Neural cell (in vitro differentiated cells): ENCODE measurements at regions not wholly inside any gene's neighbourhood (a gene's known extent, or its start where the extent isn't known, plus 50 kb on each side); places are given as distances from the start of the nearest gene placed in this dataset.

Source experiments
- H2AFZ ChIP-seq: fragments of 200-600, 300-800 bp; sonication (generic), shearing (Covaris generic); 2 replicates; pipeline ENCODE4 v1.6.0; 2014; ENCODE audit warnings: low read depth, mild to moderate bottlenecking, antibody characterized with exemption, low read length, moderate library complexity
- H3F3A ChIP-seq: fragments of 200-600 bp; shearing (Covaris generic); 2 replicates; pipeline ENCODE4 v1.6.1; 2016; ENCODE audit warnings: mild to moderate bottlenecking, moderate library complexity, mixed read lengths, antibody characterized with exemption, low read length; ENCODE audit not compliant: insufficient read depth, poor library complexity, severe bottlenecking
- H3K27ac ChIP-seq: fragments of 200-600, 300-800 bp; sonication (generic), shearing (Covaris generic); 2 replicates; pipeline ENCODE4 v1.5.1; 2014; ENCODE audit warnings: mild to moderate bottlenecking, low read length, moderate library complexity
- H3K27me3 ChIP-seq: fragments of 300-800, 200-600 bp; sonication (generic), shearing (Covaris generic); 2 replicates; pipeline ENCODE4 v1.6.0; 2014; ENCODE audit warnings: mild to moderate bottlenecking, low read depth, low read length, moderate library complexity; ENCODE audit not compliant: insufficient read depth
- H3K36me3 ChIP-seq: fragments of 300-800, 200-600 bp; sonication (generic), shearing (Covaris generic); 2 replicates; pipeline ENCODE4 v1.5.1; 2014; ENCODE audit warnings: mild to moderate bottlenecking, antibody characterized with exemption, low read length, moderate library complexity; ENCODE audit not compliant: insufficient read depth
- H3K4me2 ChIP-seq: fragments of 300-800, 200-600 bp; sonication (generic), shearing (Covaris generic); 2 replicates; pipeline ENCODE4 v1.6.0; 2014; ENCODE audit warnings: mild to moderate bottlenecking, low read length
- H3K4me3 ChIP-seq: fragments of 300-800, 200-600 bp; sonication (generic), shearing (Covaris generic); 2 replicates; pipeline ENCODE4 v1.5.1; 2014; ENCODE audit warnings: mild to moderate bottlenecking, low read length, moderate library complexity
- H3K79me2 ChIP-seq: fragments of 200-600 bp; shearing (Covaris generic); replicated peaks from 2 replicates; pipeline ENCODE4 v1.6.0; 2014; ENCODE audit warnings: mild to moderate bottlenecking, low read length, moderate library complexity; ENCODE audit not compliant: insufficient read depth
- H3K9ac ChIP-seq: fragments of 300-800, 200-600 bp; sonication (generic), shearing (Covaris generic); 2 replicates; pipeline ENCODE4 v1.6.1; 2016; ENCODE audit warnings: mild to moderate bottlenecking, low read length, mixed read lengths
- H3K9me2 ChIP-seq: fragments of 200-600 bp; shearing (Covaris generic); 2 replicates; pipeline ENCODE4 v1.6.1; 2016; ENCODE audit warnings: mild to moderate bottlenecking, low read length, mixed read lengths; ENCODE audit not compliant: insufficient read depth
- H3K9me3 ChIP-seq: fragments of 200-600, 300-800 bp; sonication (generic), shearing (Covaris generic); 2 replicates; pipeline ENCODE4 v1.6.1; 2016; ENCODE audit warnings: mild to moderate bottlenecking, mixed run types, low read length, moderate library complexity, mixed read lengths
- H4K20me1 ChIP-seq: fragments of 200-600 bp; shearing (Covaris generic); 2 replicates; pipeline ENCODE4 v1.6.1; 2016; ENCODE audit warnings: mild to moderate bottlenecking, mixed run types; ENCODE audit not compliant: insufficient read depth
- CTCF ChIP-seq: fragments of 450-650 bp; IDR thresholded peaks from 2 replicates; pipeline ENCODE4 v1.5.1; 2014; ENCODE audit warnings: antibody characterized with exemption, mild to moderate bottlenecking, moderate library complexity; ENCODE audit not compliant: poor library complexity, severe bottlenecking
- EP300 ChIP-seq: fragments of 450-650 bp; conservative IDR thresholded peaks from 2 replicates; pipeline ENCODE4 v1.6.1; 2014; ENCODE audit warnings: antibody characterized with exemption, mild to moderate bottlenecking, moderate library complexity; ENCODE audit not compliant: poor library complexity, severe bottlenecking
- EZH2 ChIP-seq: fragments of 200-600, 300-800 bp; shearing (Covaris generic), sonication (generic); IDR thresholded peaks from 2 replicates; pipeline ENCODE4 v1.6.1; 2014; ENCODE audit warnings: antibody characterized with exemption, low read length, borderline replicate concordance, mild to moderate bottlenecking; ENCODE audit not compliant: insufficient read depth, poor library complexity, severe bottlenecking
- MXI1 ChIP-seq: fragments of 450-650 bp; conservative IDR thresholded peaks from 2 replicates; pipeline ENCODE4 v1.6.1; 2014; ENCODE audit warnings: antibody characterized with exemption, mild to moderate bottlenecking; ENCODE audit not compliant: poor library complexity, severe bottlenecking
- POLR2AphosphoS5 ChIP-seq: IDR thresholded peaks from 2 replicates; pipeline ENCODE4 v1.6.1; 2012
- RAD21 ChIP-seq: fragments of 450-650 bp; conservative IDR thresholded peaks from 2 replicates; pipeline ENCODE4 v1.6.1; 2014; ENCODE audit warnings: antibody characterized with exemption, mild to moderate bottlenecking, moderate library complexity
- SMC3 ChIP-seq: fragments of 450-650 bp; conservative IDR thresholded peaks from 2 replicates; pipeline ENCODE4 v1.6.1; 2014; ENCODE audit warnings: antibody characterized with exemption, mild to moderate bottlenecking, moderate library complexity; ENCODE audit not compliant: poor library complexity
- TAF1 ChIP-seq: IDR thresholded peaks from 2 replicates; pipeline ENCODE4 v1.6.1; 2012; ENCODE audit warnings: low read depth
- TF ChIP-seq, protein P1 (sequence below): IDR thresholded peaks from 2 replicates; pipeline ENCODE4 v1.6.1; 2012; ENCODE audit warnings: borderline replicate concordance

GRCh38 chr2:128589681-128590080 is 271.0 kb upstream of the HS6ST1 start:
- no peak overlapping the region for H3K4me2 ChIP-seq
- H3K79me2 ChIP-seq: no peaks in the 10 kb centered on the region
- no peak for TF ChIP-seq POLR2AphosphoS5
- TF ChIP-seq MXI1: no peak
- no peak for TF ChIP-seq CTCF
- TF ChIP-seq RAD21: no peak
- TF ChIP-seq EP300: no peak
- no peak for TF ChIP-seq SMC3
- TF ChIP-seq TAF1: no peak
- TF ChIP-seq, protein P1, sequence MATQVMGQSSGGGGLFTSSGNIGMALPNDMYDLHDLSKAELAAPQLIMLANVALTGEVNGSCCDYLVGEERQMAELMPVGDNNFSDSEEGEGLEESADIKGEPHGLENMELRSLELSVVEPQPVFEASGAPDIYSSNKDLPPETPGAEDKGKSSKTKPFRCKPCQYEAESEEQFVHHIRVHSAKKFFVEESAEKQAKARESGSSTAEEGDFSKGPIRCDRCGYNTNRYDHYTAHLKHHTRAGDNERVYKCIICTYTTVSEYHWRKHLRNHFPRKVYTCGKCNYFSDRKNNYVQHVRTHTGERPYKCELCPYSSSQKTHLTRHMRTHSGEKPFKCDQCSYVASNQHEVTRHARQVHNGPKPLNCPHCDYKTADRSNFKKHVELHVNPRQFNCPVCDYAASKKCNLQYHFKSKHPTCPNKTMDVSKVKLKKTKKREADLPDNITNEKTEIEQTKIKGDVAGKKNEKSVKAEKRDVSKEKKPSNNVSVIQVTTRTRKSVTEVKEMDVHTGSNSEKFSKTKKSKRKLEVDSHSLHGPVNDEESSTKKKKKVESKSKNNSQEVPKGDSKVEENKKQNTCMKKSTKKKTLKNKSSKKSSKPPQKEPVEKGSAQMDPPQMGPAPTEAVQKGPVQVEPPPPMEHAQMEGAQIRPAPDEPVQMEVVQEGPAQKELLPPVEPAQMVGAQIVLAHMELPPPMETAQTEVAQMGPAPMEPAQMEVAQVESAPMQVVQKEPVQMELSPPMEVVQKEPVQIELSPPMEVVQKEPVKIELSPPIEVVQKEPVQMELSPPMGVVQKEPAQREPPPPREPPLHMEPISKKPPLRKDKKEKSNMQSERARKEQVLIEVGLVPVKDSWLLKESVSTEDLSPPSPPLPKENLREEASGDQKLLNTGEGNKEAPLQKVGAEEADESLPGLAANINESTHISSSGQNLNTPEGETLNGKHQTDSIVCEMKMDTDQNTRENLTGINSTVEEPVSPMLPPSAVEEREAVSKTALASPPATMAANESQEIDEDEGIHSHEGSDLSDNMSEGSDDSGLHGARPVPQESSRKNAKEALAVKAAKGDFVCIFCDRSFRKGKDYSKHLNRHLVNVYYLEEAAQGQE: no peak
- TF ChIP-seq EZH2: no peak
- no peaks in the 10 kb centered on the region for H3K9me3 ChIP-seq
- no peaks in the 10 kb centered on the region for H4K20me1 ChIP-seq
- H3K27ac ChIP-seq: no peak overlapping the region
- H3K27me3 ChIP-seq: no peaks in the 10 kb centered on the region
- H2AFZ ChIP-seq: no peak overlapping the region
- no peaks in the 10 kb centered on the region for H3K36me3 ChIP-seq
- H3K4me3 ChIP-seq: no peak overlapping the region
- H3K9me2 ChIP-seq: no peaks in the 10 kb centered on the region
- H3F3A ChIP-seq: no peaks in the 10 kb centered on the region
- no peak overlapping the region for H3K9ac ChIP-seq

DNA sequence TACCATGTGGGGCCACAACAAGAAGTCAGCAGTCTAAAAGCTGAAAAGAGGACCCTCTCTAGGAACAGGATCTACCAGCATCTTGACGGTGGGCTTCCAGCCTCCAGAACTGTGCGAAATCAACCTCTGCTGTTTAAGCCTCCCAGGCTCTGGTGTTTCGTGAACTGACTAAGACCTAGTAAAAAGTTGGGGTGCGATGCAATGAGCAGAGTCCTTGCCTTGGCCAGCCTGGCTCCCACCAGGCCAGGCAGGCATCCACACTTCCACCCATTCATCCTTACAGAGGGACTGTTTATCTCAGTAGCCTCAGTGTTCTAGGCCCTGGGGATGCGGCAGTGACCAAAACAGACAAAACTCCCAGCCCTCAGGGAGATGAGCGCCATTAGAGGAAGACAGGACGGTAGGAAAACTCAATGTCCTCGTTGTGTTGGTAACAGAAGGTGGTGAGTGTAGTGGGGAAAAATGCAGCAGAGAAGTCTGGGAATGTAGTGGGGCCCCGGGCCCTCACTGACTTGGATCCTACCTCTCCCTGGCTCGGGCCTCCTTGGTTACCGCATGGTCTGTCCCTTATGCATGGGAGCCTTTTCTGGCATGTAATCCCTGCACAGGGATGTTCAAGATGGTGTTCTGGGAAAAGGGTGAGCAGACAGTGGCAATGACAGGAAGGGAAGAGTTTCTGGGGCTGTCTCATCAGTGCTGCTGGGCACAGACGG is 271.8 kb upstream of the HS6ST1 start:
- Histone ChIP-seq H3K36me3 (no peaks in the 10 kb centered on the region), H3K9ac (no peak overlapping the region), H3K9me3 (no peaks in the 10 kb centered on the region), H3K4me3 (no peak overlapping the region), H3K27ac (no peak overlapping the region), H3K79me2 (no peaks in the 10 kb centered on the region), H3F3A (no peaks in the 10 kb centered on the region), H2AFZ (no peak overlapping the region), H4K20me1 (no peaks in the 10 kb centered on the region), H3K4me2 (no peak overlapping the region), H3K27me3 (no peaks in the 10 kb centered on the region), H3K9me2 (no peaks in the 10 kb centered on the region)
- TF ChIP-seq SMC3: no peak
- TF ChIP-seq POLR2AphosphoS5: no peak
- TF ChIP-seq EP300: no peak
- TF ChIP-seq TAF1: no peak
- no peak for TF ChIP-seq RAD21
- no peak for TF ChIP-seq EZH2
- TF ChIP-seq CTCF: no peak
- TF ChIP-seq, protein P1: no peak
- no peak for TF ChIP-seq MXI1
